ENCODE measurements at regions not wholly inside any gene's neighbourhood (a gene's known extent, or its start where the extent isn't known, plus 50 kb on each side); places are given as distances from the start of the nearest gene placed in this dataset.

DNA sequence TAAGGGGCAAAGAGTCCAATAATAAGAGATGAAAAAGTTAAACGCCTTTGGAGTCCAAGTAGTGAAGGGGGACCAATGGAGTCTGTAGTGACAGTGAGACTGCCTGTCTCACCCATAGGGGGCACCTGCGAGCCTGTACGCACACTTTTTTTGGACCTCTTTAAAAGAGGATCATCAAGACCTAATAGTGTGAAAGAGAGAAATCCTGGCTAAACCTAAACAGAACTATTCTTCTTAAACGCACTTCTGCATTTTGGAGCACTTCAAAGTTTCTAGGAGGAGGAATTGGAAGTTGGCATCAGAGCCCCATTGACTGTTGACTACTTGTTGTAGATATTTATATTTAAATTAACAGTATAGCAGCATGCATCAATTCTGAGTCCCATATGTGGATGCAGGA is 636.1 kb upstream of the KLF4 start:
- DNase-seq, result no peak

DNA sequence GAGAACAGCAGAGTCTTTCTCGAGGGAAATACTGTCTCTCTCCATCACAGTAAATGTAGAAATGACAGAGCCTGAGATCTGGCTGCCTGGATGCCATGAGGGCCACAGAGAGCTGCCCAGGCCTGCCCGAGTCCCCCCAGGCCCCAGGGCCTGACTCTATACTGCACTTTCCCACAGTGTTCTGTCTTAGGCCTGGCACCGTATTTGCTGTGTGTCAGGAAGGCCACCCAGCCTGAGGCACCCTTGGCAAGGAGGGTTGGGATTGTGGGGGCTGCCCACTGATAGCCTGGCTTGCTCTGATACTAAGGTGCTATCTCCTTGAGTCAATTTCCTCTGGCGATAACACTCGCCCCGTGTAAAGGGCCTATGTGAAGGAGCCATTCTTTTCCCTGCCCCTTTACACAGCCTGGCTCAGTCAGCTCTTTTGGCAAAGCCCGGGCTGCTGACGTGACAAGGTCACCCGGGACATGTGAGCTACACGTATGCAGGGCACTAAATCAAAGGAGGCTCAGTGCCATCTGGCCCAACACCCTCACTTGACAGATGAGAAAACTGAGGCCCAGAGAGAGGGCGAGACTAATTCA is 630.1 kb upstream of the KLF4 start:
- DNase-seq, result no peak

GRCh38 chr9:108117795-108118194 is 628.2 kb upstream of the KLF4 start:
- DNase-seq, result no peak

DNA sequence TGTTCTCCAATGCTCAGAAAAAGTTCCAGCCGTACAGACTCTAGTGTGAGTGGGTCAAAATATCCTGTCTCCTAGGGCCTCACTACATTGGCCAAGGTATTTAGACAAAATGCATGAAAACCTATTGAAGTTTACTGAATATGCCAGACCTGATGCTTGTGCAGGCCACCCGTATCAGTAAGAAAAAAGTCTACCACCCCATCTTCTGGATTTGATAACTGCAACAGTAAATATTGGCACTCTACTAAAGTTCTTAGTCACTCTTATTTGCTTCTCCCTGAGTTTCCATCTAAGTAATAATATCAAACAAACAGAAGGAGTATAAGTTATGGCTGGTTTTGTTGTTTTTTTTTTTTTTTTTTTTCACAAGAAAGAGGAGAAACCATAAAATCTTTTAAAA is 627.7 kb upstream of the KLF4 start:
- no peak for DNase-seq

DNA sequence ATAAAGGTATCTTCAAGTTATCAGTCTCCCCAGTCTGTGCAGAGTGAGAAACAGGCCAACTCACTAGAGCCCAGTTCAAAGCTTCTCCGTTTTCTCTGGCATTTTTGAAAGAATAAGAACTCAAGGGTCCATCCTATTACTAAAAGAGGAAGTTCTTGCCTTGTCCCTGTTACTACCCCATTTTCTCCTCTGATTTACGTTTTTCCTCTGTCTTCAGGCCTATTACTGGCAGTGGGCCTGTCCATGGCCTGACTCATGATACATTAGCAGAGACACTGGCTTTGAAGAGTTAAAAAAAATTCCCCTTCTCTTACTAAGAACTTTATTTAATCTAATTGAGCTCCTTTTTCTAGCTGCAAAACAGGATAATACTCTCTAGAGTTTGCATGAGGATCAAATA is 624.0 kb upstream of the KLF4 start:
- no peak for DNase-seq

GRCh38 chr9:108109927-108110690 is 620.5 kb upstream of the KLF4 start:
- no peak for DNase-seq

GRCh38 chr9:108108852-108109448 is 619.4 kb upstream of the KLF4 start:
- DNase-seq, result no peak

DNA sequence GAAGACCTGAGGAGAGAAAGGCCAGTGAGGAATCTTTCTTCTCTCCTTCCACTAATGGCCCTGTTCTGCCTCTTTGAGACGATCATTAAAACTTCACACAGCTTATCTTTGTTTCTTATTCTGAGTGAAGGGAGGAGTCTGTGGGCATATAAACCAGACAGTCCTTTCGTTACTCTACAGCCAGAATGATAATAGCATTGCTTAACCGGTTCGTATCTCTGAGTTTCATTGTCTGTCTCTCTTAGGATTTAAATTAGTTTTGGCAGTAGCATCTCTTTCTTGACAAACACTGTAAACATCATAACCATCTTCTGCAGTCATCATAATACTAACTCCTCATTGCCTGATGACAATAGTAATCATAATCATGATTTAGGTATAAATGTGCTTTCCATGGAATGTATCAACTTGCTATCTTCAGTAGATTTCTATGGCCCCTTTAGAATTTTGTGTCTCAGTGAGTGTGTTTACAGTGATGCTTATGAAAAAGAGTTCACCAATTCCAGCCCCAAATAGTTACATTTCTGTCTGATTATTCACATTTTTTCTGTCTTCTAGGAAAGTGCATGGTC is 618.8 kb upstream of the KLF4 start:
- no peak for DNase-seq

DNA sequence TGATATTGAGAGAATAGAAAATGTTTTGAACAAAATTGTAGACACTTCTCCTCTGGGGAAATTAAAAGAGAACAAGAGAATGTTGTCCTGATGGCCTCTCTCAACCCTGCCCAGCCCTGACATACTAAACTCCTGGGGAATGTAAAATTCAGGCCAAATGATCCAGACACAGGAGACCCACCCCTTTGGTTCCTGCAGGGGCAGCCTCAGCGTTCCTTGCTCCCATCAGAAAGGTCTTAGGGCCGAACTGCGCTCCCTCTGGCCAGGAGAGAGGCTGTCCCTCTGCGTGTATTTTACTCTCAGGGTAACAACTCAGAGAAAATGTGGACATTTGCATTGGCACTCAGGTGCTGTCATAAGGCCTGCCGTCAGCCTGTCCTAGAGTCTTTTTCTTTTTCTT is 616.3 kb upstream of the KLF4 start:
- DNase-seq, result no peak

DNA sequence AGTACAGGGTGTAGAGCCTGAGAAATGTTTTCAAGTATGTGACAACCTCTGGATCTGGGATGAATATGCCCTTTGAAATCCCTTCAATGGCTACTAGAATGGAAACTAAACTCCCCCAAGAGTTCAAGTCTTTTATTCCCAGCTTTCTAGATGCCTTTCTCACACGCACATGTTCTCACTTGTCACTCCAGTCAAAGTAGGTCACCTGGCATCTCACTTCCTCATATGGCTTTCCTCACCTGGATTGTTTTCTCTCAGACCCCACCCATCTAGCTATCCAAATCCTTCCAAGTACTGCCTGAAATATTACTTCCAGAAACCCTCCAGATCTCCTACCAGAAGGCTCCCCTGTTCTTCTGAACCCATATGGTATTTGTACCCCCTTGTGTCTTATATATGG is 615.4 kb upstream of the KLF4 start:
- no peak for DNase-seq

DNA sequence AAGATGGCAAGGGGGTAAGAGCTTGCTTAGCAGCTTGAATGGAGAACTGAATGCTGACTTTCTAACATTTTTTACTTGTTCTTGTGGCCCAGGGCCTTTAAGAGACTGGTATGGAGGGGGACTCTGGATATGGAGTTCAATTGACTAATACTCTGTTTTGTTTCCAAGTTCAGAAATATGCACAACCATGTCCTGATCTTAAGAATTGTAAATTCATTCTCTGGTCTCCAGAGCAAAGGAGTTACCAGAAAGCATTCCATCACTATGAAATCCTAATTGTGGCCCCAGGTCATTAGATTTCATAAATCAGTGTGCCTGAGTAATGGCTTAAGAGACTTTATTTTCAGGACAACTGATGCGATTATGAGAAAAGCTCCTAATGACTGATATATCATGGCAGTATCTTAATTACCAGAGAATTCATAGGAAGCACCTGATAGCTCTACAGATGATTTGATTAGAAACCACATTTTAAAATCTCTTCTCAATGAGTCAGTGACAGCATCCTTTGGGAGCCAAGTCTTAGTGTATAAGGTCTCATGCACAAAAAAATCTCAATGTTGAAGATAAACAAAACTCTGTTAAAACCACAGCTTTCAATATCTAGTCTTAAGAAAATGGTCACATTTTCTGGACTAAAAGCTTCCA is 613.6 kb upstream of the KLF4 start:
- DNase-seq, result no peak

GRCh38 chr9:108101410-108101809 is 611.8 kb upstream of the KLF4 start:
- no peak for DNase-seq

GRCh38 chr9:108100571-108100970 is 611.0 kb upstream of the KLF4 start:
- no peak for DNase-seq

DNA sequence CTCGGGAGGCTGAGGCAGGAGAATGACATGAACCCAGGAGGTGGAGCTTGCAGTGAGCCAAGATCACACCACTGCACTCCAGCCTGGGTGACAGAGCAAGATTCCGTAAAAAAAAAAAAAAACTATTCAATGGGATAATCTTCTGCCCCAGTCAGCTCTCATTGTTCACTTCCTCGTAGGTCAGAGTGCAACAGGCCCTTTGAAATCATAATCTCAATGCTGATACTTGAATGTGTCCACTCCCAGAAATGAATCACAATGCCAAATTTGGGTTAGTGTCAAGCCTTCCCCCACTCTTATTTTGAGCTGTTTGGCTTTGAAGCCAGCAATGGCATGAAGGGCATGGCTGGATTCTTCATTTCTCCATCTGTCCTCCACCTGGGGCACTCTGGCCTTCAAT is 610.3 kb upstream of the KLF4 start:
- no peak for DNase-seq

DNA sequence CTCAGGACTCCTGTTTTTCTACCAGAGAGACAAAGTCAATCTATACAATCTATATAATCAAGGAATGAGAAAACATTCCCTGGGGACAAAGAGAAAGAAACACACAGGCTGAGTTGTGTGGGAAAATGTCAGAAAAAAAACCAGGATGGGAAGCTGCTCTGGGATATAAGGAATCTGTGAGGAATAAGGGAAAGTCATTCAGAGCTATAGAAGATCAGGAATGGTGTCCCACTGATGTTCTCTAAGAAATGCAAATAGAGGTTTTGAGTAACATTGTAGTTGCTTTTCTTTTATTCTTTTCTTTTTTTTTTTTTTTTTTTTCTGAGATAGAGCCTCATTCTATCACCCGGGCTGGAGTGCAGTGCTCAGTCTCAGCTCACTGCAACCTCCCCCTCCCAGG is 605.9 kb upstream of the KLF4 start:
- DNase-seq, result no peak

DNA sequence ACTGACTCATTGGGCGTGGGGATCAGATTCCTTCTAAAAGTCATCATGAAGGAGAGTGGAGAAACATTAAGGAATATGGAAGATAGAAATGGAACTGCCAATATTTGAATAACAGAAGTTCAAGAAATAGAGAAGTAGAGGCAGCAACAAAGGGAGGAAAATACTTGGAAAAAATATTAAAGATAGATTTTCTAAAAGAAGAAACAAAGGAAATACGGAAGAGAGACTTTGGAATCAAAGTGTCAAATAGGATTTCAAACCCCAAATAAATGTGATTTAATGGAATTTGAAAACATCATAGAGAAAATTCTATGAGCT is 605.1 kb upstream of the KLF4 start:
- DNase-seq, result no peak

GRCh38 chr9:108093773-108094675 is 604.5 kb upstream of the KLF4 start:
- no peak for DNase-seq

DNA sequence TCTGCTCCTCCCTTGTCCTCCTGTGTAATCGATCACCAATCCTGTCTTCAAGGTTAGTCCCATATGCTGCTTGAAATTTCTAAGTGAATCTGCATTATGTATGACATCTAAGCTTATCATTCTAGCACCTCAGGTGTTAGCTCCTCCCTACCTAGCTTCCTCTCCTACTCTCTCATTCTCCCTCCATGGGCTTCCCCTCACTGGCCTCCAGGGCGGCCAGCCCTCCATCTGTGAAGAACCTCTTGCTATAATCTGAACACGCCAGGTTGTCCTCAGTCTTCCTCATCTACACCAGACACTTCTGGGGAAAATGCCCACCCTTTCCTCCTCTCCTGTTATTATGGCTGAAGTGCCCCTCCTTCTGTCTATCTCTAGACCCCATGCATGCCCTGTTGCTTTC is 599.3 kb upstream of the KLF4 start:
- no peak for DNase-seq

DNA sequence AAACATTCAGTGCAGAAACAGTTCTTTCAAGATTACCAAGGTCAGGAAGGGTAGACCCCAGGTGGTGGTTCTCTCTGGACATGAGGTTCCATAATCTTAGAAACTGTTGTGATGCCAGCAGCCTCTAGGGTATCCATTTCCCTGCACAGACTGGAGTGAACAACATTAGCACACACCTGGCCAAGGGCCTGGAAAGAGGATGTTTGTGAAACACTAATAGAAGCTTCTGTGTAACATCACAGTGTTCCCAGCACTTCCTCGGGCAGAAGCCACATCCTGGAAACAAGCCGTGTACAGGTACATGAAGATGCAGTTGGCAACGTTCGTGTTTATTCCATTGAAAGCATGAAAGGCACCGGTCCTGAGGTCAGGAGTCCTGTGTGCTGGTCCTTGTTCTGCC is 598.2 kb upstream of the KLF4 start:
- no peak for DNase-seq

DNA sequence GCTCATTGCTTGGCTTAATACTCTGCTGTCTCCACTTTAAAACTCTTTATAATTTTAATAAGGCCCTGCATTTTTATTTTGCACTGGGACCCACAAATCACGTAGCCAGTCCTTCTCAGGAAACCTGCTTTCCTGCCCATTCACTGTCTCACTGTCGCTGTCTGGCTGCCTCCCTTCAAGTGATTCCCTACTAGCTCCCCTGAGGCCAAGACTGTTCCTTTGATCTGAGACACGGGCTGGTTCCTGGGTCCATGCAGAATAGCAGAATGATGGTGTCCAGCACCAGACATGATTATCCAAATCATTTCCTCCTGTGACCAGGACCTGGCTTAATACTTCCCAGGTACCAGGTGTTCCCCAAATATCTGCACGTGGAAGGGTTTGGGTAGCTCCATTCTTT is 597.1 kb upstream of the KLF4 start:
- DNase-seq, result no peak

DNA sequence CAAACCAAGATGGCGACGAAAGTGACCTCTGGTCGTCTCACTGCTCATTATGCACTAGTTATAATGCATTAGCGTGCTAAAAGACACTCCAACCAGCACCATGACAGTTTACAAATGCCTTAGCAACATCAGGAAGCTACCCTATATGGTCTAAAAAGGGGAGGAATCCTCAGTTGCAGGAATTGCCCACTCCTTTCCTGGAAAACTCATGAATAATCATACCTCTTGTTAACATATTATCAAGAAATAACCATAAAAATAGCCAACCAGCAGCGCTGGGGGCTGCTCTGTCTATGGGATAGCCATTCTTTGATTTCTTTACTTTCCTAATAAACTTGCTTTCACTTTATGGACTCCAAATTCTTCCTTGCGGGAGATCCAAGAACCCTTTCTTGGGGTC is 595.7 kb upstream of the KLF4 start:
- DNase-seq, result no peak

DNA sequence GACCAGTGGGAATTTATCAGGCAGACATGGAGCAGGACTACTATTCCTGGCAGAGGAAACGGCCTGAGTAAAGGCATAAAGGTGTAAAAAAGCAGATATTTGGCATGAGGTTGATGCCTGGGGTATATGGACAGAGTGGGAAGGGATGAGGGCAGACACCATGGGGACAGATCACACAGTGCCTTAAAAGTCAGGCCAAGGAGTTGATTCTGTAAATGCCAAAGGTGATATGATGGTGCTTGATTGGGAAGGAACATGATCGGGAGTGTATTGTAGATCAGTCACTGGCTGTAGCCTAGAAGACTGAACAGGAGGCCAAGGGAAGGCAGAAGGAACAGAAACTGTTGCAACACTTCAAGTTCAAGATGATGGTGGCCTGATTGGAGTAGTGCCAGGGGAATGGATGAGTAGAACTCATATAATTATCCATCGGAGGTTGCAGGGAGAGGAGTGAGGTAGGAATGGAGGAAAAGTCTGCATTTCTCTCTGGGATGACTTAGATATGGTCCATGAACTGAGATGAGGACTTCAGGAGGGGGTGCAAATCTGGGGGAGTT is 594.3 kb upstream of the KLF4 start:
- no peak for DNase-seq

All from CD4-positive, alpha-beta T cell treated with Interleukin-4 for 4 hours (primary cell).